GM12878 (cell line): ENCODE measurements at regions not wholly inside any gene's neighbourhood (a gene's known extent, or its start where the extent isn't known, plus 50 kb on each side); places are given as distances from the start of the nearest gene placed in this dataset.

Experiments
- ATAC-seq: fragments of 200-7000 bp; cut with Tn5 transposase; 3 replicates; pipeline ENCODE4 v1.9.1; 2020; ENCODE audit warnings: mild to moderate bottlenecking, moderate library complexity
- BruUV-seq: library from RNA; stranded (reverse); fragments of 400-500 nt; replicated peaks from 2 replicates; lab custom pipeline; 2021; lab: Mats Ljungman, UMichigan
- CTCF ChIA-PET: fragments of 300-600 bp; sonication (Branson Sonifier 250); formaldehyde crosslinking; extraction: SDS; loops from one replicate; lab custom pipeline; 2021; ENCODE audit warnings: inconsistent platforms; lab: Yijun Ruan, JAX
- POLR2A ChIA-PET: fragments of 350-600 bp; formaldehyde crosslinking; extraction: SDS; loops from one replicate; lab custom pipeline; 2021; ENCODE audit warnings: inconsistent platforms; lab: Charles Lee
- RAD21 ChIA-PET: fragments of 300-600 bp; sonication (Branson Sonifier 250); formaldehyde crosslinking; loops from one replicate; lab custom pipeline; 2023; ENCODE audit warnings: antibody characterized with exemption; ENCODE audit not compliant: unreplicated experiment; lab: Charles Lee
- SMC1A ChIA-PET: fragments of 300-600 bp; sonication (Branson Sonifier 250); formaldehyde crosslinking; loops from one replicate; lab custom pipeline; 2023; ENCODE audit not compliant: unreplicated experiment, uncharacterized antibody; lab: Charles Lee
- DNase-seq: peaks from one replicate; pipeline ENCODE4 v3.0.0-alpha.2; 2011; ENCODE audit warnings: low read depth, low spot score
- FAIRE-seq: peaks from 3 replicates; lab custom pipeline; 2011; peaks lifted over from hg19 to GRCh38; lab: Jason Lieb, UNC
- H2AFZ ChIP-seq: 2 replicates; pipeline ENCODE4 v1.6.0; 2011; ENCODE audit warnings: low read depth, low read length, control low read depth; ENCODE audit not compliant: control insufficient read depth
- H3K27ac ChIP-seq: 2 replicates; pipeline ENCODE4 v1.5.1; 2011; ENCODE audit warnings: control low read depth; ENCODE audit not compliant: control insufficient read depth, insufficient read depth
- H3K27me3 ChIP-seq, 2 experiments: replicated peaks in 1 of 2; 2 replicates each; pipeline versions ENCODE4 v1.6.0 to v1.6.1; 2011; ENCODE audit warnings: low read length in 1 of 2; ENCODE audit not compliant: control insufficient read depth in 2 of 2, insufficient read depth in 2 of 2
- H3K36me3 ChIP-seq, 2 experiments: 2 replicates each; pipeline ENCODE4 v1.5.1; 2011; ENCODE audit warnings: low read length in 1 of 2; ENCODE audit not compliant: control insufficient read depth in 2 of 2, insufficient read depth in 2 of 2
- H3K4me1 ChIP-seq: 2 replicates; pipeline ENCODE4 v1.6.1; 2011; ENCODE audit warnings: mild to moderate bottlenecking, low read length, moderate library complexity, mixed read lengths; ENCODE audit not compliant: control insufficient read depth, insufficient read depth
- H3K4me2 ChIP-seq: 2 replicates; pipeline ENCODE4 v1.6.0; 2011; ENCODE audit warnings: control low read depth; ENCODE audit not compliant: control insufficient read depth, insufficient read depth
- H3K4me3 ChIP-seq: fragments of 200-600 bp; sonication (generic); 2 replicates; pipeline ENCODE4 v1.5.1; 2016
- H3K79me2 ChIP-seq: 2 replicates; pipeline ENCODE4 v1.6.0; 2011; ENCODE audit warnings: low read length; ENCODE audit not compliant: control insufficient read depth, insufficient read depth
- H3K9ac ChIP-seq: 2 replicates; pipeline ENCODE4 v1.8.0; 2011; ENCODE audit warnings: low read length, control low read depth, mixed read lengths; ENCODE audit not compliant: control insufficient read depth, insufficient read depth
- H3K9me3 ChIP-seq: replicated peaks from 3 replicates; pipeline ENCODE4 v1.5.1; 2011; ENCODE audit warnings: mild to moderate bottlenecking, low read length; ENCODE audit not compliant: control insufficient read depth, insufficient read depth
- H4K20me1 ChIP-seq: 2 replicates; pipeline ENCODE4 v1.6.0; 2011; ENCODE audit not compliant: control insufficient read depth, insufficient read depth
- ATF7 ChIP-seq: fragments of 450-650 bp; IDR thresholded peaks from 2 replicates; pipeline ENCODE4 v1.6.1; 2016; ENCODE audit warnings: low read depth, mild to moderate bottlenecking
- CBFB ChIP-seq: IDR thresholded peaks from 2 replicates; pipeline ENCODE4 v1.6.1; 2016; ENCODE audit warnings: antibody characterized with exemption, low read depth
- MYB ChIP-seq: fragments of 150-350 bp; IDR thresholded peaks from 2 replicates; pipeline ENCODE4 v1.6.1; 2014; ENCODE audit warnings: mild to moderate bottlenecking, low read depth, low read length, borderline replicate concordance
- PBX3 ChIP-seq: IDR thresholded peaks from 2 replicates; pipeline ENCODE4 v1.6.1; 2011; ENCODE audit warnings: mild to moderate bottlenecking, low read depth, low read length, moderate library complexity; ENCODE audit not compliant: insufficient replicate concordance
- SIN3A ChIP-seq: IDR thresholded peaks from 2 replicates; pipeline ENCODE4 v1.6.1; 2012; ENCODE audit warnings: low read depth, low read length, improper control_type of control experiment
- SREBF1 ChIP-seq: IDR thresholded peaks from 2 replicates; pipeline ENCODE4 v1.6.1; 2012; ENCODE audit warnings: mild to moderate bottlenecking, low read length
- STAT1 ChIP-seq: fragments of 450-650 bp; conservative IDR thresholded peaks from 2 replicates; pipeline ENCODE4 v1.6.1; 2014; ENCODE audit warnings: antibody characterized with exemption, mild to moderate bottlenecking
- ZBTB4 ChIP-seq: fragments of 450-650 bp; formaldehyde crosslinking; IDR thresholded peaks from 2 replicates; pipeline ENCODE4 v1.4.0; 2022; ENCODE audit warnings: mild to moderate bottlenecking, moderate library complexity
- WGBS: methylation state at CpG from one replicate; pipeline ENCODE4 v1.1.6; 2016; ENCODE audit warnings: low lambda C conversion rate; ENCODE audit not compliant: insufficient replicate concordance, insufficient coverage; ENCODE audit errors: missing lambda C conversion rate; 5-methylcytosine and 5-hydroxymethylcytosine counted together
- in situ Hi-C: fragments of 300-500 bp; cut with MboI; formaldehyde crosslinking; loops from 9 replicates; pipeline ENCODE4 v1.14.3; 2018; ENCODE audit warnings: mixed read lengths
- intact Hi-C: fragments of 100-400 bp; cut with micrococcal nuclease; formaldehyde crosslinking; loops from one replicate; pipeline ENCODE4 v1.14.2; 2022; ENCODE audit not compliant: unreplicated experiment

- no peaks in the 10 kb centered on the region for H3K36me3 ChIP-seq
- H3K4me1 ChIP-seq, result no peaks in the 10 kb centered on the region
- intact Hi-C loops, result loop anchor here (10.0 kb wide), 2 partner anchors 1019 to 1109 kb away; no protein-coding TSS in a partner anchor
- H4K20me1 ChIP-seq, result no peaks in the 10 kb centered on the region
- WGBS, result 48% methylated on average over 4 of the region's 4 CpGs
- no peaks in the 10 kb centered on the region for H3K9me3 ChIP-seq
- no peak overlapping the region for H3K4me2 ChIP-seq
- no peak overlapping the region for H3K27ac ChIP-seq
- ChIA-PET SMC1A (interaction anchor here (0.7 to 2.0 kb wide), 3 partner anchors 9 to 224 kb away, joined by 3 to 6 read pairs (median 3); no protein-coding TSS in a partner anchor), POLR2A (no interaction called here), RAD21 (interaction anchor here (1.2 to 1.6 kb wide), 2 partner anchors 60 to 909 kb away, joined by 4 to 6 read pairs; no protein-coding TSS in a partner anchor), CTCF (interaction anchor here (0.6 to 1.1 kb wide), 4 partner anchors 30 to 912 kb away, joined by 3 read pairs; no protein-coding TSS in a partner anchor)
- no peaks in the 10 kb centered on the region for H3K27me3 ChIP-seq
- H3K79me2 ChIP-seq, result no peaks in the 10 kb centered on the region
- no TSS peak for BruUV-seq
- H3K9ac ChIP-seq, result no peak overlapping the region
- ATAC-seq (no peak), FAIRE-seq (no peak), DNase-seq (no peak)
- in situ Hi-C loops, result no loop called here
- H3K4me3 ChIP-seq, result no peak overlapping the region
- H2AFZ ChIP-seq, result no peak overlapping the region
- TF ChIP-seq ATF7 (no peak), ZBTB4 (CRISPR knock-in tag) (no peak), SREBF1 (no peak), PBX3 (no peak), SIN3A (no peak), CBFB (no peak), STAT1 (no peak), MYB (no peak)
Measured at GRCh38 chr16:48053418-48053745, 102.4 kb downstream of the ABCC12 start.
